HL-60 (cell line): ENCODE measurements at regions not wholly inside any gene's neighbourhood (a gene's known extent, or its start where the extent isn't known, plus 50 kb on each side); places are given as distances from the start of the nearest gene placed in this dataset.

Experiments used
- DNase-seq, 2 experiments: peaks; one replicate each; pipeline ENCODE4 v3.0.0-alpha.2; 2010 to 2020; ENCODE audit warnings: low read depth in 1 of 2, low spot score in 1 of 2
- H3K27ac ChIP-seq: fragments of 250-450 bp; sonication (Bioruptor Pico); replicated peaks from 2 replicates; pipeline ENCODE4 v1.5.1; 2020; ENCODE audit warnings: mild to moderate bottlenecking, moderate library complexity
- H3K27me3 ChIP-seq: fragments of 250-450 bp; sonication (Bioruptor Pico); 2 replicates; pipeline ENCODE4 v1.5.1; 2021; ENCODE audit warnings: mild to moderate bottlenecking, moderate library complexity; ENCODE audit not compliant: insufficient read depth, poor library complexity, severe bottlenecking
- H3K4me3 ChIP-seq: replicated peaks from 2 replicates; pipeline ENCODE4 v1.5.1; 2011; ENCODE audit warnings: mild to moderate bottlenecking, control low read depth, low read length; ENCODE audit not compliant: insufficient read depth
- CTCF ChIP-seq: IDR thresholded peaks from one replicate; pipeline ENCODE4 v1.5.1; 2011; ENCODE audit warnings: low read length, control low read depth, inconsistent platforms; ENCODE audit not compliant: insufficient read depth
- GABPA ChIP-seq: IDR thresholded peaks from 2 replicates; pipeline ENCODE4 v1.6.1; 2012; ENCODE audit warnings: low read depth
- POLR2AphosphoS5 ChIP-seq: IDR thresholded peaks from 2 replicates; pipeline ENCODE4 v1.6.1; 2012; ENCODE audit warnings: low read depth
- REST ChIP-seq: IDR thresholded peaks from 2 replicates; pipeline ENCODE4 v1.6.1; 2012; ENCODE audit warnings: low read depth; ENCODE audit not compliant: insufficient replicate concordance
- SPI1 ChIP-seq: IDR thresholded peaks from 2 replicates; pipeline ENCODE4 v1.6.1; 2012; ENCODE audit warnings: low read depth, mild to moderate bottlenecking, borderline replicate concordance

- H3K27me3 ChIP-seq, result peaks cover 12% of the 10 kb centered on the region
- no peak overlapping the region for H3K4me3 ChIP-seq
- no peak overlapping the region for H3K27ac ChIP-seq
- DNase-seq, result no peak
- no peak for TF ChIP-seq SPI1
- TF ChIP-seq CTCF, result no peak
- no peak for TF ChIP-seq REST
- no peak for TF ChIP-seq GABPA
- TF ChIP-seq POLR2AphosphoS5, result no peak
Measured at GRCh38 chr17:77688369-77688768, 270.1 kb upstream of the TNRC6C start.

- TF ChIP-seq GABPA, result no peak
- TF ChIP-seq POLR2AphosphoS5, result no peak
- no peak for TF ChIP-seq SPI1
- no peak for TF ChIP-seq REST
- no peak for TF ChIP-seq CTCF
- no peak overlapping the region for H3K27ac ChIP-seq
- no peak overlapping the region for H3K4me3 ChIP-seq
- no peak for DNase-seq
- H3K27me3 ChIP-seq, result peaks cover 18% of the 10 kb centered on the region
Measured at GRCh38 chr17:77690271-77691161, 268.0 kb upstream of the TNRC6C start.

- peak in 1 of 2 experiments; percentile 13 for DNase-seq
- TF ChIP-seq REST (no peak), POLR2AphosphoS5 (no peak), SPI1 (no peak), GABPA (no peak), CTCF (no peak)
Measured at GRCh38 chr17:77691216-77692085, 267.1 kb upstream of the TNRC6C start.

More at GRCh38 chr17:77691216-77692085, 267.1 kb upstream of the TNRC6C start:
- Histone ChIP-seq H3K4me3 (no peak overlapping the region), H3K27ac (no peak overlapping the region), H3K27me3 (peaks cover 27% of the 10 kb centered on the region)
